Body of pancreas (tissue), 4 donors: ENCODE measurements at regions not wholly inside any gene's neighbourhood (a gene's known extent, or its start where the extent isn't known, plus 50 kb on each side); places are given as distances from the start of the nearest gene placed in this dataset.
"Not testable (repeated sequence)": the region's sequence is repeated elsewhere in the genome, so short reads cannot be mapped to it uniquely, and the experiment has no call there.

Experiments used
- ATAC-seq: fragments of 150-250 bp; one replicate; pipeline ENCODE4 v1.9.1; 2016
- DNase-seq, 4 donors: peaks; one replicate each; pipeline ENCODE4 v3.0.0-alpha.2; 2019
- H3K27ac ChIP-seq, 4 donors: fragments of 200-600 bp; sonication (generic); 1 replicate in 3 of 4; 2 replicates in 1 of 4; pipeline versions ENCODE4 v1.5.1 to v1.6.1; 2016 to 2019; ENCODE audit warnings: mild to moderate bottlenecking in 1 of 4, mixed read lengths in 1 of 4, moderate library complexity in 1 of 4
- H3K27me3 ChIP-seq, 2 donors: fragments of 200-600 bp; sonication (generic); one replicate each; pipeline ENCODE4 v1.6.0; 2016; ENCODE audit warnings: mild to moderate bottlenecking in 1 of 2
- H3K36me3 ChIP-seq, 2 donors: fragments of 200-600 bp; sonication (generic); replicated peaks in 1 of 2; 2 replicates each; pipeline ENCODE4 v1.5.1; 2016; ENCODE audit warnings: low read depth in 2 of 2; ENCODE audit not compliant: insufficient read depth in 1 of 2
- H3K4me1 ChIP-seq: fragments of 200-600 bp; sonication (generic); one replicate; pipeline ENCODE4 v1.6.0; 2016
- H3K4me3 ChIP-seq, 2 donors: fragments of 200-600 bp; sonication (generic); 1 replicate in 1 of 2; 2 replicates in 1 of 2; pipeline ENCODE4 v1.5.1; 2016 to 2019
- H3K9me3 ChIP-seq, 3 donors: fragments of 200-600 bp; sonication (generic); 1 replicate in 2 of 3; 2 replicates in 1 of 3; pipeline ENCODE4 v1.5.1; 2016
- POLR2A ChIP-seq, 3 donors: fragments of 450-650 bp; IDR thresholded peaks; one replicate each; pipeline ENCODE4 v1.6.1; 2016; ENCODE audit warnings: antibody characterized with exemption in 3 of 3, mild to moderate bottlenecking in 2 of 3
- WGBS, 2 donors: methylation state at CpG; one replicate each; pipeline ENCODE4 v1.1.5; 2017; 5-methylcytosine and 5-hydroxymethylcytosine counted together
- intact Hi-C: fragments of 100-400 bp; cut with DNase I; formaldehyde crosslinking; loops from one replicate; pipeline ENCODE4 v1.15.1; 2023
- TF ChIP-seq, protein P1 (sequence below), 7 experiments: fragments of 450-650 bp in 4 of 7; fragments of 200-600 bp in 3 of 7; sonication (generic) in 3 of 7; IDR thresholded peaks; one replicate each; pipeline ENCODE4 v1.5.1; 2016 to 2019; ENCODE audit warnings: antibody characterized with exemption in 7 of 7

DNA sequence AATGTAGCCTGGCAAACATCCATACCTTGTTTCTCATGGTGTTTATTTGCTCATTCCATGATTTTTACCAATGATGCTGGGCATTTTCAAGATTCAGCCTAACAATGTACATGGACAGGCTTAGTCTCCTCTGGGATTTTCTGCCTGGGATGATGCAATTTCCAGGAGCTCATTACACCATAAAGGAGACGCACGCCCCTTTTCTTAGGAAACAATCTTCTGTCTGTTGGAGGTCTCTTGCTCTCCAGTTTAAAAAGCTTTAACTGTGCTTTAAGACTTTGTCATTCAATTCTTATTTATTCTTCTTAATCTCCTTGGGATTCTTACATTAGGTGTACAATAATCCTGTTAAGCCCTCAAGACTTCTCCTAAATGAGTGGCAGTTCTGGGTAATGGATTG lies 150.3 kb upstream of the NRP1 start:
- Histone ChIP-seq H3K4me3 (no peak overlapping the region), H3K27ac (no peak overlapping the region), H3K4me1 (no peaks in the 10 kb centered on the region), H3K9me3 (no peaks in the 10 kb centered on the region), H3K36me3 (no peaks in the 10 kb centered on the region), H3K27me3 (no peaks in the 10 kb centered on the region)
- WGBS, 2 donors, result 86% methylated on average over 2 of the region's 2 CpGs
- no peak for ATAC-seq
- TF ChIP-seq, protein P1, sequence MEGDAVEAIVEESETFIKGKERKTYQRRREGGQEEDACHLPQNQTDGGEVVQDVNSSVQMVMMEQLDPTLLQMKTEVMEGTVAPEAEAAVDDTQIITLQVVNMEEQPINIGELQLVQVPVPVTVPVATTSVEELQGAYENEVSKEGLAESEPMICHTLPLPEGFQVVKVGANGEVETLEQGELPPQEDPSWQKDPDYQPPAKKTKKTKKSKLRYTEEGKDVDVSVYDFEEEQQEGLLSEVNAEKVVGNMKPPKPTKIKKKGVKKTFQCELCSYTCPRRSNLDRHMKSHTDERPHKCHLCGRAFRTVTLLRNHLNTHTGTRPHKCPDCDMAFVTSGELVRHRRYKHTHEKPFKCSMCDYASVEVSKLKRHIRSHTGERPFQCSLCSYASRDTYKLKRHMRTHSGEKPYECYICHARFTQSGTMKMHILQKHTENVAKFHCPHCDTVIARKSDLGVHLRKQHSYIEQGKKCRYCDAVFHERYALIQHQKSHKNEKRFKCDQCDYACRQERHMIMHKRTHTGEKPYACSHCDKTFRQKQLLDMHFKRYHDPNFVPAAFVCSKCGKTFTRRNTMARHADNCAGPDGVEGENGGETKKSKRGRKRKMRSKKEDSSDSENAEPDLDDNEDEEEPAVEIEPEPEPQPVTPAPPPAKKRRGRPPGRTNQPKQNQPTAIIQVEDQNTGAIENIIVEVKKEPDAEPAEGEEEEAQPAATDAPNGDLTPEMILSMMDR (IDR thresholded peaks at IDR 0.05), result no peak
- TF ChIP-seq POLR2A (IDR thresholded peaks at IDR 0.05), result no peak
- intact Hi-C loops, result no loop called here
- no peak for DNase-seq

DNA sequence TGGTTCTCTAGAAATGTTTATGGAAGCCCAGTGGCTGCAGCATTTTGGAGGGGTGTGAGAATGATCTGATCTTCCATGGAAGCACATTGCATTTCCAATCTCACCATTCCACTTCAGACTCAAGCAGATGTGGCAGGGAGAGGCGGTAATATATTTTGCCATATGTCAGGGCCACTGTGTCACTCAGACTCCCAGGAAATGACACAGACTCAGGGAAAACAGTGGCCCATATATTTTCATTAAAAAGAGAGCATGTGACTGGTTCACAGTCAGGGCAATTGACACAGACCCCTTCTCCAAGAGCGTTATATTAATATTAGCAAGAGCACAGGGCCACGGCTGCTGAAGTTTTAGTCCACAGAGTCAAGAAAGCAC lies 149.3 kb upstream of the NRP1 start:
- H3K36me3 ChIP-seq, result no peaks in the 10 kb centered on the region
- no peaks in the 10 kb centered on the region for H3K9me3 ChIP-seq
- no peak for ATAC-seq
- no peaks in the 10 kb centered on the region for H3K27me3 ChIP-seq
- no peak for DNase-seq
- WGBS, 2 donors, result 93 to 94% methylated on average over 3 of the region's 3 CpGs
- H3K4me1 ChIP-seq, result no peaks in the 10 kb centered on the region
- intact Hi-C loops, result no loop called here
- no peak overlapping the region for H3K4me3 ChIP-seq
- TF ChIP-seq POLR2A (IDR thresholded peaks at IDR 0.05), result no peak
- TF ChIP-seq, protein P1 (IDR thresholded peaks at IDR 0.05), result no peak
- no peak overlapping the region for H3K27ac ChIP-seq

DNA sequence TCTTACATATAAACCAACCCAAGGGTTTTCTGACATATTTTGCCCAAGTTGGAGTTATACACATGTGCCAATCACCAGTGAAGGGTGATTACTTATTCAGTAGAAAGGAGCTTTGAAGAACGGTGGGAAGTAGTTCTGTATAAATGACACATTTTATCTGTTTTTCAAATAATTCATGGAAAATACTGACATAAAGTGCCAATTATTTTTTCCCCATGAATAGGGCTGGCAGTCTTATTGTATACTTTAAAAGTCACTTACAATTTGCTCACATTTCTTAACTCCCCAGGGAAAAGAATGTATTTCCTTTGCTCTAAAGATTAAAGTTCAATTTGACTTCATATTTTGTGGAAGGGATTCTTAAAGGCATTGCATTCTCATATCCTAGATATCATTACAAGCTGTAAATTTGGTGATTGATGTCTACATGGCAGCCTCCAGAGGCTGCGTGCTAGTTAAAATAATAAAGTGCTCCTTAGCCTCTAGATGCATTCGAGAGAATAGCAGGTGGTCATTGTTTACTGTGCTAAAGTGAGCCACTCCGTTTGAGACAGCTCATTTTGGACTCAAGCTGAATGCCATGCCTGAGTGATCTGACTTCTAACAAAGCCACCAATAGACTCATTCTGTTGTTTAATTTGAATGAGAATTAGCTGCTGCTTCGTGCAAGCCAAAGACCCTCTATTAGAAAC lies 148.8 kb upstream of the NRP1 start:
- WGBS, 2 donors, result 57 to 59% methylated on average over 5 of the region's 5 CpGs
- intact Hi-C loops, result no loop called here
- TF ChIP-seq, protein P1 (IDR thresholded peaks at IDR 0.05), result no peak
- no peak for TF ChIP-seq POLR2A (IDR thresholded peaks at IDR 0.05)
- ATAC-seq (no peak), DNase-seq (no peak)
- H3K27me3 ChIP-seq, result no peaks in the 10 kb centered on the region
- H3K36me3 ChIP-seq, result no peaks in the 10 kb centered on the region
- no peaks in the 10 kb centered on the region for H3K9me3 ChIP-seq
- no peak overlapping the region for H3K4me3 ChIP-seq
- no peak overlapping the region for H3K27ac ChIP-seq
- H3K4me1 ChIP-seq, result no peaks in the 10 kb centered on the region

DNA sequence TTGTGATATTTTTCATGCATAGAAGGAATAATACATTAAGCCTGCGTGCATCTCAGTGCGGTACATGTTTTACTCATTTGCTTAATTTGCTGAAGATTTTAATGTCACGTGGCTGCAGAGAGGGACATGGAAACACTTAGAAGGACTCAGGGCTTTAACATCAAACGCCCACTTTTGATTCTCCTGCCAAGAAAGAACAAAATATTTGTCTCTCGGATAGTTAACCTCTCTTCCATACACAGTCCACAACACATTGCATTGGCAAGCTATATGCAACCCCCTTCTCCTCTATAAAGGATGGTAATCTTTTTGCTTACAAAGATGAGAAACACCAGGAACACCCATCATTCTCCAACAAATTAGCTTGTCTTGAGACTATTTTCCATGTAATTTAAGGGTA lies 148.0 kb upstream of the NRP1 start:
- Histone ChIP-seq H3K4me1 (no peaks in the 10 kb centered on the region), H3K36me3 (no peaks in the 10 kb centered on the region), H3K27ac (no peak overlapping the region), H3K27me3 (no peaks in the 10 kb centered on the region), H3K4me3 (no peak overlapping the region), H3K9me3 (no peaks in the 10 kb centered on the region)
- no peak for TF ChIP-seq POLR2A (IDR thresholded peaks at IDR 0.05)
- TF ChIP-seq, protein P1 (IDR thresholded peaks at IDR 0.05), result no peak
- WGBS, 2 donors, result 83 to 85% methylated on average over 5 of the region's 5 CpGs
- DNase-seq, result no peak
- no peak for ATAC-seq
- intact Hi-C loops, result no loop called here

DNA sequence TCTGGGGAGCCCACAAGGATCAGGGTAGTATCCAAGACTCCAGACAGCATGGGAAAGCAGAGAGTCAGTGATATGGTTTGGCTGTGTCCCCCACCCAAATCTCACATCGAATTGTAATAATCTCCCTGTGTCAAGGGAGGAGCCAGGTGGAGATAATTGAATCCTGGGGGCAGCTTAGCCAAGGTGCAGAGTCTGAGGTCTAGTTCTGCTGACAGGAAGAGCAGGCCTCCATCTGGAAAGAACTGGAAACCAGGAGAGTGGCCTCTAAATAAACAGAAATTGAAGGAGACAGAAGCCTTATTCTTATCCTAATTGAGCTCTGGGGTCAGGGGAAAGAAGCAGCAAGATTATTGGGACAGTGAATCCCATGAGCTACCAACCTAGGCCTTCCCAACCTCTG lies 146.7 kb upstream of the NRP1 start:
- H3K27ac ChIP-seq, result no peak overlapping the region
- no peaks in the 10 kb centered on the region for H3K9me3 ChIP-seq
- WGBS, 2 donors, result 87 to 100% methylated on average over 1 of the region's 1 CpG
- TF ChIP-seq, protein P1 (IDR thresholded peaks at IDR 0.05), result no peak
- TF ChIP-seq POLR2A (IDR thresholded peaks at IDR 0.05), result no peak
- H3K4me3 ChIP-seq, result no peak overlapping the region
- no peak for ATAC-seq
- H3K4me1 ChIP-seq, result no peaks in the 10 kb centered on the region
- DNase-seq, result no peak
- no peaks in the 10 kb centered on the region for H3K36me3 ChIP-seq
- intact Hi-C loops, result no loop called here
- no peaks in the 10 kb centered on the region for H3K27me3 ChIP-seq

DNA sequence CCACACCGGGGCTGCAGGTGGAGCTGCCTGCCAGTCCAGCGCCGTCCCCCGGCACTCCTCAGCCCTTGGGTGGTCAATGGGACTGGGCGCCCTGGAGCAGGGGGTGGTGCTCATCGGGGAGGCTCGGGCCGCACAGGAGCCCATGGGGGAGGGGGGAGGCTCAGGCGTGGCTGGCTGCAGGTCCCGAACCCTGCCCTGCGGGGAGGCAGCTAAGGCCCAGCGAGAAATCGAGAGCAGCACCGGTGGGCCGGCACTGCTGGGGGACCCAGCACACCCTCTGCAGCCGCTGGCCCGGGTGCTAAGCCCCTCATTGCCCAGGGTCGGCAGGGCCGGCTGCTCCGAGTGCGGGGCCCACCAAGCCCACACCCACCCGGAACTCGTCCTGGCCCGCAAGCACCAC lies 145.9 kb upstream of the NRP1 start:
- H3K27ac ChIP-seq, H3K9me3 ChIP-seq, intact Hi-C loops, H3K4me3 ChIP-seq, ATAC-seq, H3K36me3 ChIP-seq, DNase-seq, H3K4me1 ChIP-seq, H3K27me3 ChIP-seq: not testable (repeated sequence)
- 88% methylated on average over 17 of the region's 24 CpGs; no CpG with 5 or more reads in 1 of the 2 donors for WGBS, 2 donors
